Middle frontal gyrus (tissue), 1 donor: ENCODE measurements at regions not wholly inside any gene's neighbourhood (a gene's known extent, or its start where the extent isn't known, plus 50 kb on each side); places are given as distances from the start of the nearest gene placed in this dataset.
"Not testable (repeated sequence)": the region's sequence is repeated elsewhere in the genome, so short reads cannot be mapped to it uniquely, and the experiment has no call there.

Experiments
- DNase-seq: peaks from one replicate; pipeline ENCODE4 v3.0.0-alpha.2; 2015; ENCODE audit warnings: low spot score; ENCODE audit errors: extremely low spot score

DNA sequence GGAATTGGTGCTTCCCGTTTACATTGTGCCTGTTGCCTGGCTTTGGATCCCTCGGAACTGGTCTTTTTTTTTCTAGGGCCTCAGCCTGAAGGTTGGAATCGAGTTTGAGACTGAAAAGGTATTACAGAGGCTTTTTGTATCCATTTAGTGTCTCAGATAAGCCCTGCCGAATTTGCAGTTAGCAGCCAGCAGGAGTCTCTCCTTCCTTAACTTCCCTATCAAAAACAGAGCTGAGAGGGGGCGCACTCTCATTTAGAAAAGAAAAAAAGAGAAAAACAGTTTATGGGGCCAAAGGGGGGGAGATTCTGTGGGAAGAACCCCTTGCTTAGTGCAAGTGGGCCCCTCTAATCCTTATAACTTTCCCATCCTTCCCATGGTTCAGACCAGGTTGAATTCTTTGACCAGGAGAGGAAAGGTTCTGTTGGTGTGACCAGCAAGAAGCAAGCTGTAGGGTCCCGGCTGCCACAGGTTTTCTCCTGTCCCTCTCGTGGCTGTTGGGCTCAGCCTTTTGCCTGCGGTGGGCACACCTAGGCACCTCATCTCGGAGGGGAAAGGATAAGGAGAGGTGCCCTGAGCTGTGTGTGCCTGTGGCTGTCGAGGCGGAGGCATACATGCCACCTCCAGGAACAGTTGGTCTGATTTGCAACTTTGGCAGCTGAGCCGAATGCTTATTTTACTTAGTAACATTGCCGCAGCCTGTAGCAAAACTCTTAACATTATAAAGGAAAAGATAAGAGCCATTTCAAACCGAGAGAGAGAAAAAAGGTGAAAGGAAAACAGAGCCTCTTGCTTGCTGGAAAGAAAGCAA is 565.0 kb upstream of the CNTN5 start:
- no peak for DNase-seq

- DNase-seq, result no peak
These were observed 564.5 kb upstream of the CNTN5 start for GRCh38 chr11:98456308-98456680.

DNA sequence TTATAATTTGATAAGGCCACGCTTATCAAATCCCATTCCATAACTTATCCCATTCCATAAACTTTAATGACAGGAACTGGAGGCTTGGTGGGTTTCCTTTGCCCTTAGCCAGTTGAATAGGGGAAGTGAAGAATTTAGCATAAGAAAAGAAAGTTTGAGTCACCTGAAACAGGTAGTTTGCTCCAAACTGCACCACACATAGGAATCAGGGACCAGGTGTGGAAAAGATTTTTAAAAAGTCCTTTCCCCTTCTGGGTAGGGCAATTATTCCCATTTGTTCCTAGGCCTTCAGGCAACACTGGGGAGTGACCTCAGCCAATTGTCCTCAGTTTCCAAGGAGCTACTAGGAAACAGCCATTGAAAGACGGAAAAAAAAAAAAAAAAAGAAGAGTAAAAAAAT is 525.7 kb upstream of the CNTN5 start:
- no peak for DNase-seq

DNA sequence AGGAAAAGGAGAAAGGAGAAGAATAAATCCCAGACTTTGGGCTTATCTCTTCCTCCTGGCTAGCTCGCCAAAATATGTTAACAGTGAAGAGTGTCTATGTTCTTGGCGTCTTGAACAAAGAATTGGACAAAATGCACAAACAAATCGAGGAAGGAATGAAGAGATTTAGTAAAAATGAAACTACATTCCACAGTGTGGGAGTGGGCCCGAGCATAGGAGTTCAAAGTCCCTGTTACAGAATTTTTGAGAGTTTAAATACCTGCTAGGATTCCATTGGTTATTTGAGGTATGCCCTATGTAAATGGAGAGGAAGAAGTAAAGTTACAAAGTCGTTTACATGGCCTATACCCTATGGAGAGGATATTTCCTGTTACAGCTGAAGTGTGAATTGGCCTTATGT is 525.1 kb upstream of the CNTN5 start:
- no peak for DNase-seq

- no peak for DNase-seq
These were observed 513.5 kb upstream of the CNTN5 start for GRCh38 chr11:98507208-98507607.

- DNase-seq, result no peak
These were observed 507.8 kb upstream of the CNTN5 start for GRCh38 chr11:98512938-98513337.

DNA sequence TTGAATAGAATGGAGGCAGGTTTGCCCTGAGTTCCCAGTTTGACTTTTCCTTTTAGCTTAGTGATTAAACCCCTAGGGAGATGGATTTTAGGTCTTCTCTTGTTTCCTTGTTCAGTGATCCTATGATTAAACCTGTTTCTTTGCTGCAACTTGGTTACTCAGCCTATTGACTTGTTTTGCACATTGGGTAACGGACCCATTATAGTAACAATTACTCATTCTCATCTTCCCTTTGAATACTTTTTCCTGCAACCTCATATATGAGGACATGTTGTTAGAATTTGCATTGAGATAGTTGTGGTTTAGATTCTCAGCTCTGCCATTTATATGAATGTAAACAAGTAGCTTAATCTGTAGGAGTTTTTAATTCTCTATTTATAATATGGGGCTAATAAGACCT is 489.2 kb upstream of the CNTN5 start:
- no peak for DNase-seq

DNA sequence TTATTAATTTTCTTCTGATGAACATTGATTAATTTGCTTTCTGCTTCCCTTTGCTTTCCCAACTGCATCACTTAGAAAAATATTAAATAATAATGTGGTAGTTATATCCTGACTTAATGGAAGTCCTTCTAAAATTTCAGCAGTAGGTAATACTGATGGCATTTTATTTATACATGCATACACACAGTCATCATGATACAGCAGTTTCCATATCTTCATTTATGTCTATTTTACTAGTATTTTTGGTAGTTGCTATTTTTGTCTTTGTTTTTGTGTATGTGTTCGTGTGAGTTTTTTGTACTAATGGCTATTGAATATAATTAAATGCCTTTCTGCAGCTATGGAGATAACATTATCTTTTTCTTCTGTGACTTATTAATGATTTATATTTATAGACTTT is 484.7 kb upstream of the CNTN5 start:
- DNase-seq, result no peak

- not testable (repeated sequence) for DNase-seq
These were observed 482.4 kb upstream of the CNTN5 start for GRCh38 chr11:98538358-98538757.

DNA sequence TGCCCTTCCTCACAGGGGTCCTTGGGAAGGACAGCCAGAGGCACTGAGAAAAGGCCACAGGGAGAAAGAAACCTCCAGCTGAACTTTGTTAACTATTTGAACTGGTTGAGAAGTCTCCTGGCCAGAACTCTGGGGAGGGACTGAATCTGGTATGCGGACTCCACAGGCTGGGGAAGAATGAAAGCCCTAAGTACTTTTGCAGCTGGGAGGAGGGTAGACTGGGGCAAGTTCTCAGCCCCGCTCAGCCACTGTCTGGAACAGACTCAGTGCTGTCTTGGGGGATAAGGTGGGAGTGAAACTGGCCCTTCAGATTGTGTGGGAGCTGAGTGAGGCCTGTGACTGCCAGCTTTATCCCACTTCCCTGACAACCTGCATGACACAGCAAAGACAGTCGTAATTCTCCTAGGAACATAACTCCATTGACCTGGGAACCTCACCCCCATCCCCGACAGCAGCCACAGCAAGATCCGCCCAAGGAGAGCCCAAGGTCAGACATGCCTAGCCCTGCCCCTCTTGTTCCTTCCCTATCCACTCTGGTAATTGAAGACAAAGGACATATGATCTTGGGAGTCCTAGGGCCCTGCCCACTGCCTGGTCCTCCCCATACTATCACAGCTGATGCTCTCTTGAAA is 475.1 kb upstream of the CNTN5 start:
- DNase-seq, result no peak

GRCh38 chr11:98549571-98549970 is 471.2 kb upstream of the CNTN5 start:
- no peak for DNase-seq

DNA sequence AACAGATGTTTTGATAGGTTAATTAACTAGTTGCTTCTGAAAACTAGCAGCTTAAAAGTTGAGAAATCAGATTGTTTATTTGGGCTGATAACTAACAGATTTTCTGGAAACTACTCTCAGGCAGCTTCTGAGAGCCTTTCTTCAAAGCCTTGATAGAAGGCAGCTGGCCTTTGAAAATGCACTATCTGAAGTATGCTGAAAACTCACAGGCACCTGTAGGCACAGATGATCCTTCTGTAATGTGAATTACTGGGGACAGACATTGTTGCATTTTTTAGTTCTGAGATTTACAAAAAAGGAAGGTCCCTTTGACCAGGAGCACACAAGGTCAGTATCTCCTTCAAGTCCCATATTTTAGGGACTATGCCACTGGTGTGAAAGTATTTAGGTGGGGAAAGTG is 460.8 kb upstream of the CNTN5 start:
- no peak for DNase-seq

DNA sequence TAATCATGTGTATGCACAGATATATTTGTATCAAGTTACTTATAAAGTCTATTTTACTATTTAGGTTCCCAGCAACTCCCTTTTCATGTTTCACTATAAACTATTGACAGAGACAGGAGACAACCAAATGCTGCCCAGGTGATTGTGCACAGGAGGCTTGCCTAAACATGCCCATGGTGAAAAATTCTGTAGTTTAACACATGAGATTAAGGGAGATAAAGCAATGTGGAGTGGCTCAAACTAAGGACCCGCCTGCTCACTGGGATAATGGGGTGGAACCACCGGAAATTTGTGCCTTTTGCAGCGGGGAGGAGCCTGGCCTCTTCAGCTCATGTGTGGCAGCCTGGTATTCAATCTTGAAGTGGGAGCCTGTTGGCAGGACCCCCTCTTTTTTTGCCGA is 459.5 kb upstream of the CNTN5 start:
- no peak for DNase-seq

- no peak for DNase-seq
These were observed 458.8 kb upstream of the CNTN5 start for GRCh38 chr11:98561877-98562395.

- DNase-seq, result no peak
These were observed 456.5 kb upstream of the CNTN5 start for GRCh38 chr11:98564233-98564632.

DNA sequence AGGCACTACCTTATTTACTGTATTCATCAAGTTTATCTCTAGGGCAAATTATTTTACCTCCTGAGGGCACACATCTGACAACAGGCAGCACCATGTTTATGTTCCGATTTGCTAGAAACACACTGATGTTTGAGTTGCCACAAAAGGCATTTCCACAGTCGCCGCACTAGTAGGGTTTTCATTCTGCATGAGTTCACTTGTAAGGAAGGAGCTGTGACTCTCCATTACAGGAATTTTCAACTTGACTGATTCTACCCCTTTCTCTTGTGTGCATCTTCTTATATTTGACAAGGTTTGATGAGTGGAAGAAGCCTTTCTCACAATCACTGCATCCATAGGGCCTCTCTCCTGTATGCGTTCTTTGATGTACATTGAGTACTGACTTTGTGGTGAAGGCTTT is 455.9 kb upstream of the CNTN5 start:
- no peak for DNase-seq

- DNase-seq, result no peak
These were observed 455.4 kb upstream of the CNTN5 start for GRCh38 chr11:98565311-98565710.

GRCh38 chr11:98566978-98567377 is 453.8 kb upstream of the CNTN5 start:
- DNase-seq, result no peak

- no peak for DNase-seq
These were observed 452.7 kb upstream of the CNTN5 start for GRCh38 chr11:98568013-98568412.

GRCh38 chr11:98572941-98573340 is 447.8 kb upstream of the CNTN5 start:
- DNase-seq, result no peak

- no peak for DNase-seq
These were observed 432.9 kb upstream of the CNTN5 start for GRCh38 chr11:98587884-98588283.

DNA sequence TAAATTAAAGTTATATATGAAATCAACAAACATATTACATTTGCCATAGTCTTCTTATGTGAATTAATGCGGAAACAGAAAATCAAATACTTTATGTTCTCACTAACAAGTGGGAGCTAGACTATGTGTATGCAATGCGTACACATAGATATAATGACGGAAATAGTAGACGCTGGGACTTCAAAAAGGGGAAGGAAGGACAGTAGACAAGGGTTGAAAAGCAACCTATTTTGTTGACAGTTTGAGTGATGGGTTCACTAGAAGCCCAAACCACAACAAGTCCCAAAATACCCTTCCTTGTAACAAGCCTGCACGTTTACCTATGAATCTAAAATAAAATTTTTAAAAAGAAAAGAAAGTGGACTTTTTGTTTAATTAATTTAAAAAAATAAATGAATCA is 430.8 kb upstream of the CNTN5 start:
- DNase-seq, result no peak

GRCh38 chr11:98600103-98600502 is 420.6 kb upstream of the CNTN5 start:
- DNase-seq, result no peak
